ENCODE measurements at regions not wholly inside any gene's neighbourhood (a gene's known extent, or its start where the extent isn't known, plus 50 kb on each side); places are given as distances from the start of the nearest gene placed in this dataset.

GRCh38 chr12:118571730-118572129 is 195.4 kb downstream of the SUDS3 start:
- H3K4me3 ChIP-seq (ENCODE audit: low read depth, low read length): no peak overlapping the region
- TF ChIP-seq CTCF (IDR thresholded peaks at IDR 0.05; ENCODE audit: insufficient read depth, low read length, poor library complexity, severe bottlenecking): no peak
- no peak for DNase-seq (ENCODE audit: low read depth)
- no peaks in the 10 kb centered on the region for H3K27me3 ChIP-seq (ENCODE audit: control insufficient read depth, insufficient read depth, low read length)
- no peaks in the 10 kb centered on the region for H3K36me3 ChIP-seq (ENCODE audit: control insufficient read depth, insufficient read depth, low read length)

- TF ChIP-seq CTCF (IDR thresholded peaks at IDR 0.05; ENCODE audit: insufficient read depth, low read length, poor library complexity, severe bottlenecking): no peak
- H3K36me3 ChIP-seq (ENCODE audit: control insufficient read depth, insufficient read depth, low read length): no peaks in the 10 kb centered on the region
- no peak overlapping the region for H3K4me3 ChIP-seq (ENCODE audit: low read depth, low read length)
- no peaks in the 10 kb centered on the region for H3K27me3 ChIP-seq (ENCODE audit: control insufficient read depth, insufficient read depth, low read length)
- no peak for DNase-seq (ENCODE audit: low read depth)
These were observed 197.9 kb downstream of the SUDS3 start for GRCh38 chr12:118574288-118574687.

- Histone ChIP-seq H3K36me3 (ENCODE audit: control insufficient read depth, insufficient read depth, low read length) (no peaks in the 10 kb centered on the region), H3K27me3 (ENCODE audit: control insufficient read depth, insufficient read depth, low read length) (no peaks in the 10 kb centered on the region), H3K4me3 (ENCODE audit: low read depth, low read length) (no peak overlapping the region)
- no peak for DNase-seq (ENCODE audit: low read depth)
- no peak for TF ChIP-seq CTCF (IDR thresholded peaks at IDR 0.05; ENCODE audit: insufficient read depth, low read length, poor library complexity, severe bottlenecking)
These were observed 199.4 kb downstream of the SUDS3 start for GRCh38 chr12:118575730-118576129.

GRCh38 chr12:118581371-118581770 is 205.0 kb downstream of the SUDS3 start:
- no peaks in the 10 kb centered on the region for H3K36me3 ChIP-seq (ENCODE audit: control insufficient read depth, insufficient read depth, low read length)
- H3K27me3 ChIP-seq (ENCODE audit: control insufficient read depth, insufficient read depth, low read length): no peaks in the 10 kb centered on the region
- H3K4me3 ChIP-seq (ENCODE audit: low read depth, low read length): no peak overlapping the region
- DNase-seq (ENCODE audit: low read depth): no peak
- no peak for TF ChIP-seq CTCF (IDR thresholded peaks at IDR 0.05; ENCODE audit: insufficient read depth, low read length, poor library complexity, severe bottlenecking)

GRCh38 chr12:118582863-118583262 is 206.5 kb downstream of the SUDS3 start:
- DNase-seq (ENCODE audit: low read depth): no peak
- no peak for TF ChIP-seq CTCF (IDR thresholded peaks at IDR 0.05; ENCODE audit: insufficient read depth, low read length, poor library complexity, severe bottlenecking)

GRCh38 chr12:118586433-118586832 is 210.1 kb downstream of the SUDS3 start:
- no peak for DNase-seq (ENCODE audit: low read depth)
- Histone ChIP-seq H3K4me3 (ENCODE audit: low read depth, low read length) (no peak overlapping the region), H3K27me3 (ENCODE audit: control insufficient read depth, insufficient read depth, low read length) (no peaks in the 10 kb centered on the region), H3K36me3 (ENCODE audit: control insufficient read depth, insufficient read depth, low read length) (no peaks in the 10 kb centered on the region)
- no peak for TF ChIP-seq CTCF (IDR thresholded peaks at IDR 0.05; ENCODE audit: insufficient read depth, low read length, poor library complexity, severe bottlenecking)

More at GRCh38 chr12:118582863-118583262, 206.5 kb downstream of the SUDS3 start:
- H3K36me3 ChIP-seq (ENCODE audit: control insufficient read depth, insufficient read depth, low read length): no peaks in the 10 kb centered on the region
- no peak overlapping the region for H3K4me3 ChIP-seq (ENCODE audit: low read depth, low read length)
- H3K27me3 ChIP-seq (ENCODE audit: control insufficient read depth, insufficient read depth, low read length): no peaks in the 10 kb centered on the region

Data from kidney epithelial cell (primary cell).